Breast epithelium (tissue), 4 donors: ENCODE measurements at regions not wholly inside any gene's neighbourhood (a gene's known extent, or its start where the extent isn't known, plus 50 kb on each side); places are given as distances from the start of the nearest gene placed in this dataset.

Source experiments
- DNase-seq, 2 donors: peaks; one replicate each; pipeline ENCODE4 v3.0.0-alpha.2; 2019; ENCODE audit warnings: low spot score in 2 of 2
- H3K27ac ChIP-seq, 2 donors: fragments of 200-600 bp; sonication (generic) in 1 of 2; one replicate each; pipeline ENCODE4 v1.5.1; 2016 to 2019; ENCODE audit warnings: mild to moderate bottlenecking in 1 of 2
- H3K27me3 ChIP-seq, 2 donors: fragments of 200-600 bp; sonication (generic) in 1 of 2; one replicate each; pipeline versions ENCODE4 v1.5.1 to v1.6.0; 2017 to 2019; ENCODE audit warnings: control low read depth in 1 of 2, mild to moderate bottlenecking in 1 of 2
- H3K36me3 ChIP-seq: fragments of 200-600 bp; one replicate; pipeline ENCODE4 v1.5.1; 2019
- H3K4me1 ChIP-seq, 2 donors: fragments of 200-600 bp; sonication (generic); one replicate each; pipeline ENCODE4 v1.5.1; 2016 to 2019; ENCODE audit warnings: control low read depth in 1 of 2
- H3K4me3 ChIP-seq, 3 donors: fragments of 200-600 bp; sonication (generic); 1 replicate in 2 of 3; 2 replicates in 1 of 3; pipeline ENCODE4 v1.5.1; 2016 to 2019; ENCODE audit warnings: mild to moderate bottlenecking in 3 of 3, moderate library complexity in 2 of 3
- H3K9me3 ChIP-seq, 2 donors: fragments of 200-600 bp; sonication (generic) in 1 of 2; one replicate each; pipeline ENCODE4 v1.5.1; 2016 to 2019; ENCODE audit warnings: control low read depth in 1 of 2
- POLR2A ChIP-seq: fragments of 450-650 bp; IDR thresholded peaks from one replicate; pipeline ENCODE4 v1.6.1; 2016; ENCODE audit warnings: antibody characterized with exemption, mild to moderate bottlenecking, moderate library complexity
- POLR2AphosphoS5 ChIP-seq, 3 donors: sonication (generic); formaldehyde crosslinking; IDR thresholded peaks; one replicate each; pipeline ENCODE4 v1.6.1; 2017; ENCODE audit warnings: antibody characterized with exemption in 3 of 3
- intact Hi-C: fragments of 100-400 bp; cut with DNase I; formaldehyde crosslinking; loops from one replicate; pipeline ENCODE4 v1.15.1; 2023; ENCODE audit warnings: low total_unique reads
- TF ChIP-seq, protein P1 (sequence below), 3 donors: fragments of 450-650 bp; IDR thresholded peaks; one replicate each; pipeline ENCODE4 v1.5.1; 2016 to 2017; ENCODE audit warnings: antibody characterized with exemption in 3 of 3, mild to moderate bottlenecking in 3 of 3, moderate library complexity in 3 of 3

DNA sequence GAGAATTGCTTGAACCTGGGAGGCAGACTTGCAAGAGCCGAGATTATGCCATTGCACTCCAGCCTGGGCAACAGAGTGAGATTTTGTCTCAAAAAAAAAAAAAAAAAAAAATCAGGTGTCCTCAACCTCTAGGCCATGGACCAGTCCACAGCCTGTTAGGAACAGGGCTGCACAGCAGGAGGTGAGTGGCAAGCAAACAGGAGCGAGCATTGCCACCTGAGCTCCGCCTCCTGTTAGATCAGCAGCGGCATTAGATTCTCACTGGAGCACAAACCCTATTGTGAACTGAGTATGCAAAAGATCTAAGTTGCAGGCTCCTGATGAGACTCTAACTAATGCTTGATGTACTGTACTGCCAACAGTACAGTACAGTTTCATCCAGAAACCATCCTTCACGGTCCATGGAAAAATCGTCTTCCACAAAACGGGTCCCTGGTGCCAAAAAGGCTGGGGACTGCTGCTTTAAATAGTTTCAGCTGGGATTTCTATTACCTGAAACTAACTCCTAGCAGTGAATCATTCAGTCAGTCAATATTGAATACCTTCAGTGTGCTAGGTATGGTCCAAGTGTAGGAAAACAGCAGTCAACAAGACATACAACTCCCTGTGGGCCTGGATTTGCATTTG, 56.3 kb upstream of the DHX40 start:
- Histone ChIP-seq H3K4me3 (no peak overlapping the region), H3K27me3 (no peaks in the 10 kb centered on the region), H3K4me1 (no peaks in the 10 kb centered on the region), H3K9me3 (no peaks in the 10 kb centered on the region), H3K36me3 (no peaks in the 10 kb centered on the region), H3K27ac (no peak overlapping the region)
- intact Hi-C loops: no loop called here
- DNase-seq: no peak
- TF ChIP-seq, protein P1, sequence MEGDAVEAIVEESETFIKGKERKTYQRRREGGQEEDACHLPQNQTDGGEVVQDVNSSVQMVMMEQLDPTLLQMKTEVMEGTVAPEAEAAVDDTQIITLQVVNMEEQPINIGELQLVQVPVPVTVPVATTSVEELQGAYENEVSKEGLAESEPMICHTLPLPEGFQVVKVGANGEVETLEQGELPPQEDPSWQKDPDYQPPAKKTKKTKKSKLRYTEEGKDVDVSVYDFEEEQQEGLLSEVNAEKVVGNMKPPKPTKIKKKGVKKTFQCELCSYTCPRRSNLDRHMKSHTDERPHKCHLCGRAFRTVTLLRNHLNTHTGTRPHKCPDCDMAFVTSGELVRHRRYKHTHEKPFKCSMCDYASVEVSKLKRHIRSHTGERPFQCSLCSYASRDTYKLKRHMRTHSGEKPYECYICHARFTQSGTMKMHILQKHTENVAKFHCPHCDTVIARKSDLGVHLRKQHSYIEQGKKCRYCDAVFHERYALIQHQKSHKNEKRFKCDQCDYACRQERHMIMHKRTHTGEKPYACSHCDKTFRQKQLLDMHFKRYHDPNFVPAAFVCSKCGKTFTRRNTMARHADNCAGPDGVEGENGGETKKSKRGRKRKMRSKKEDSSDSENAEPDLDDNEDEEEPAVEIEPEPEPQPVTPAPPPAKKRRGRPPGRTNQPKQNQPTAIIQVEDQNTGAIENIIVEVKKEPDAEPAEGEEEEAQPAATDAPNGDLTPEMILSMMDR (IDR thresholded peaks at IDR 0.05): no peak
- no peak for TF ChIP-seq POLR2AphosphoS5 (IDR thresholded peaks at IDR 0.05)
- no peak for TF ChIP-seq POLR2A

DNA sequence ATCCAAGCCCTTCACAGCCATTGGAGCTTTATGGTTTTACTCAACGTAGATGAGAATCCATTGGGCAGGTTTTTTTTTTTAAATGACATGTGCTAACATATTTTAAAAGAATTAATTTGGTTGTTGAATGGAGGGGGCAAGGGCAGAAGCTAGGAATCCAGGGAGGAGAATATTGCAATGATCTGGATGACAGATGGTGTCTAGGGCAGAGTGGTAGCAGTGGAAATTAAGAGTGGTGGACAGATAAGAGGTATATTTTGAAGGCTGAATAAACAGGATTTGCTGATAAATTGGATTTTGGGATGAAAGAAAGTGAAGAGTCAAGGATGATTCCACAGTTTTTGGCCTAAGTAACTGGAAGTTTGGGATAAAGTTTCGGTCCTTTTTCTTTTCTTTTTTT, 54.8 kb upstream of the DHX40 start:
- no peak for TF ChIP-seq POLR2AphosphoS5 (IDR thresholded peaks at IDR 0.05)
- no peak for TF ChIP-seq POLR2A
- TF ChIP-seq, protein P1 (IDR thresholded peaks at IDR 0.05): no peak
- Histone ChIP-seq H3K27me3 (no peaks in the 10 kb centered on the region), H3K36me3 (no peaks in the 10 kb centered on the region), H3K4me3 (no peak overlapping the region), H3K9me3 (no peaks in the 10 kb centered on the region), H3K4me1 (no peaks in the 10 kb centered on the region), H3K27ac (no peak overlapping the region)
- intact Hi-C loops: no loop called here
- DNase-seq: no peak

DNA sequence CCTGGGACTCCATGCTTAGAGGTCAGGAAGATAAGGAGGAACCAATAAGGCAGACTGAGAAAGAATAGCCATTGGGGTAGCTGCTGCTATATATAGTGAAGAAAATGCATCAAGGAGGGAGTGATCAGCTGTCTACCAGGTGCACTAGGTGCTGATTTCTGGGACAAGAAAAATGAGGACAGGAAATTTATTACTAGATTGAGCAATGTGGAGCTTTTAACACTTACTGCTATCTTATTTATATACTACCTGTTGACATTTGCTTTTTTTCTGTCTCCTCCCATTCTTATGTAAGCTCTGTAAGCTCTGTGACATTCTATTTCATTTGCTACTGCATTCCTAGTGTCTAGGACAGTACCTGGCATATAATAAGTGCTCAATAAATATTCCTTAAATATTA, 53.7 kb upstream of the DHX40 start:
- H3K9me3 ChIP-seq: no peaks in the 10 kb centered on the region
- H3K4me1 ChIP-seq: no peaks in the 10 kb centered on the region
- no peaks in the 10 kb centered on the region for H3K27me3 ChIP-seq
- H3K4me3 ChIP-seq: no peak overlapping the region
- H3K36me3 ChIP-seq: no peaks in the 10 kb centered on the region
- TF ChIP-seq POLR2A (no peak), POLR2AphosphoS5 (IDR thresholded peaks at IDR 0.05) (no peak)
- TF ChIP-seq, protein P1 (IDR thresholded peaks at IDR 0.05): no peak
- H3K27ac ChIP-seq: no peak overlapping the region
- DNase-seq: no peak
- intact Hi-C loops: no loop called here

DNA sequence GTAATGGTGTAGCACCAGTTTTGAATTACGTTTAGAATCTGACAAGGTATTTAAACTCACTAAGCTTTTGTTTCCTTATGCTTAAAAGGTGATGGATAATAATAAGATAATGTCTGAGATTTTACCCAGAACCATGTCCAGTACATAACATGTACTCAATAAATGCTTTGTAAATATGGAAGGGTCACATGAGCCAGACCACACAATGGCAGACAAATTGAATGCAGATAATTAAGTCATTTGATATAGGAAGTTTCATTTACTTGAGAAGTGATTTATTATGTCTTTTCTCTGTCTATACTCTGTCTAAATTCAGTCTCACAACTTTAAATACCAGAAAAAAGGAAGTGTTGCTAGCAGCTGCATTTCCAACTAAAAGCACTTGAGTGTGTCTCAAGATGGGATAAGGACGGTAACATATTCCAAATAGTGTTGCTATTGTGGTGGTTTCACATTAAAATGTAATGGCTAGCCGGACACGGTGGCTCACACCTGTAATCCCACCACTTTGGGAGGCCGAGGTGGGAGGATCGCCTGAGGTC, 52.5 kb upstream of the DHX40 start:
- Histone ChIP-seq H3K9me3 (no peaks in the 10 kb centered on the region), H3K27me3 (no peaks in the 10 kb centered on the region), H3K36me3 (no peaks in the 10 kb centered on the region), H3K4me3 (no peak overlapping the region), H3K27ac (no peak overlapping the region), H3K4me1 (no peaks in the 10 kb centered on the region)
- no peak for DNase-seq
- TF ChIP-seq, protein P1 (IDR thresholded peaks at IDR 0.05): no peak
- TF ChIP-seq POLR2AphosphoS5 (IDR thresholded peaks at IDR 0.05) (no peak), POLR2A (no peak)
- intact Hi-C loops: no loop called here

DNA sequence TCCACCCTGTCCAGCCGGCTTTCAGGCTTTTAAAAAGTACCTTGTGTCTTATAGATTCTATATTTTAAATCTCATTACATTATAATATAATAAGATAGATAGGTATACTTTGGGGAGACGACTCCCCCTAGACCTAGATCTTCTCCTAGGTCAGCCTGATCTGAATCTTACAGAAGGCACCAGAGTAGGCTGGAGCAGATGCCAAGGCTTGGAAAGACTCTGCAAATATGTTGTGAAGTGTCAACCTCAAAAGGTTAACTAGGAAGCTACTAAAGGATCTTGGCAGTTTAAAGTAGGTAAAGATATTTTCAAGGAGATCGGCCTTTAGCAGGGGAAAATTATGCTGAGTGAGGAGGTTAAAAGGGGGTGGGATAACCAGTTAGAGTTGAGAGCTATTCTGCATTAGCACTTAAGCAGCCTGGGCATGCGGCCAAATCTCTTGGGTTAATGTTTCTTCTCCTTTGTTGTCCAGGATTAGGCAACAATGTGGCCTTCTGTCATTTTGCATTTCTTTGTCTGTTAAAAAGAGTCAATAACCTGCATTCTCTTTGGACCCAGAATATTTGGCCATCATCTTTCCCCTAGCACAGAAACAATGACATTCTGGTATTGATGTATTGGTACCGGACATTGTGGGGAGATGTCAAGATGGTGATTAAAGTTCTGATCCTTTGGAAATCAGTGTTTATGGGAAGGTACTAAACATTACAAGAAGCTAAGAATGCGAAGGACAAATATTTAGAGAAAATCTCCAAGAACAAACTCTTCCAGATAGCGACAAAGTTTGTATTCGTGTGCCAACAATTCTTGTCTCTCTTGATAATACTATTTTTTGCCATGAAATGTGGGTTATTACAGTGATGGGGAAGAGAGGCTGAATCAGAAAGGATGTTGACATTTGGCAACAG, 51.2 kb upstream of the DHX40 start:
- intact Hi-C loops: no loop called here
- Histone ChIP-seq H3K27me3 (no peaks in the 10 kb centered on the region), H3K9me3 (no peaks in the 10 kb centered on the region), H3K4me3 (no peak overlapping the region), H3K27ac (no peak overlapping the region), H3K36me3 (no peaks in the 10 kb centered on the region), H3K4me1 (no peaks in the 10 kb centered on the region)
- TF ChIP-seq POLR2A (no peak), POLR2AphosphoS5 (IDR thresholded peaks at IDR 0.05) (no peak)
- TF ChIP-seq, protein P1 (IDR thresholded peaks at IDR 0.05): no peak
- DNase-seq: peak; percentile 32 to 55
